SU-DHL-6 (cell line): ENCODE measurements at regions not wholly inside any gene's neighbourhood (a gene's known extent, or its start where the extent isn't known, plus 50 kb on each side); places are given as distances from the start of the nearest gene placed in this dataset.

Experiments used
- EZH2phosphoT487 ChIP-seq: fragments of 200-600 bp; sonication (generic), shearing (Covaris generic); conservative IDR thresholded peaks from 2 replicates; pipeline ENCODE4 v1.6.1; 2018; ENCODE audit warnings: mild to moderate bottlenecking, antibody characterized with exemption, low read length, moderate library complexity, mixed read lengths
- TF ChIP-seq, protein P1 (sequence below): fragments of 200-600 bp; sonication (generic); IDR thresholded peaks from one replicate; pipeline ENCODE4 v1.5.1; 2017; ENCODE audit warnings: antibody characterized with exemption, mild to moderate bottlenecking, low read length, moderate library complexity; ENCODE audit not compliant: insufficient read depth, poor library complexity, severe bottlenecking

DNA sequence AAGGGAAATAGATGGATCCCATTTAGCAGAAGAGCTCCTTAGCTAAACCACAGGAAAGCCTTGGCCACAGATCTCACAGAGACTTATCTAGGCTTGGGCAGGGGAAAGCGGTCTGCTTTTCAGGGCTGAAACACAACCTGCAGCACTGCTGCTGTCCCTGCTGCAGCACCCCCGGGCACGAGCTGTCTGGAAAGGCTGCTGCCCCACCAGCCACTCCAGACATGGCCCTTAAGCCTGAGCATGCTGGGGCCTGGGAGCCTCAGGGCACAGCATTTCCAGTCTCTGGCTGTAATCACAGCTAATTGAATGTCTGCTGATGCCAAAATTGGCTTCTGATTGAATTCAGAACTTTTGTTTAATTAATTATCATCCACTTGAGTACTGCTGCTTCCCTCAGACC, 115.0 kb downstream of the TMPRSS5 start:
- TF ChIP-seq, protein P1, sequence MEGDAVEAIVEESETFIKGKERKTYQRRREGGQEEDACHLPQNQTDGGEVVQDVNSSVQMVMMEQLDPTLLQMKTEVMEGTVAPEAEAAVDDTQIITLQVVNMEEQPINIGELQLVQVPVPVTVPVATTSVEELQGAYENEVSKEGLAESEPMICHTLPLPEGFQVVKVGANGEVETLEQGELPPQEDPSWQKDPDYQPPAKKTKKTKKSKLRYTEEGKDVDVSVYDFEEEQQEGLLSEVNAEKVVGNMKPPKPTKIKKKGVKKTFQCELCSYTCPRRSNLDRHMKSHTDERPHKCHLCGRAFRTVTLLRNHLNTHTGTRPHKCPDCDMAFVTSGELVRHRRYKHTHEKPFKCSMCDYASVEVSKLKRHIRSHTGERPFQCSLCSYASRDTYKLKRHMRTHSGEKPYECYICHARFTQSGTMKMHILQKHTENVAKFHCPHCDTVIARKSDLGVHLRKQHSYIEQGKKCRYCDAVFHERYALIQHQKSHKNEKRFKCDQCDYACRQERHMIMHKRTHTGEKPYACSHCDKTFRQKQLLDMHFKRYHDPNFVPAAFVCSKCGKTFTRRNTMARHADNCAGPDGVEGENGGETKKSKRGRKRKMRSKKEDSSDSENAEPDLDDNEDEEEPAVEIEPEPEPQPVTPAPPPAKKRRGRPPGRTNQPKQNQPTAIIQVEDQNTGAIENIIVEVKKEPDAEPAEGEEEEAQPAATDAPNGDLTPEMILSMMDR: no peak
- TF ChIP-seq EZH2phosphoT487: no peak
